GM19043 (cell line): ENCODE measurements at regions not wholly inside any gene's neighbourhood (a gene's known extent, or its start where the extent isn't known, plus 50 kb on each side); places are given as distances from the start of the nearest gene placed in this dataset.

Source experiments
- ATAC-seq: cut with Tn5 transposase; IDR thresholded peaks from one replicate; pipeline ENCODE4 v1.9.1; 2021; ENCODE audit warnings: low read depth; ENCODE audit not compliant: unreplicated experiment

DNA sequence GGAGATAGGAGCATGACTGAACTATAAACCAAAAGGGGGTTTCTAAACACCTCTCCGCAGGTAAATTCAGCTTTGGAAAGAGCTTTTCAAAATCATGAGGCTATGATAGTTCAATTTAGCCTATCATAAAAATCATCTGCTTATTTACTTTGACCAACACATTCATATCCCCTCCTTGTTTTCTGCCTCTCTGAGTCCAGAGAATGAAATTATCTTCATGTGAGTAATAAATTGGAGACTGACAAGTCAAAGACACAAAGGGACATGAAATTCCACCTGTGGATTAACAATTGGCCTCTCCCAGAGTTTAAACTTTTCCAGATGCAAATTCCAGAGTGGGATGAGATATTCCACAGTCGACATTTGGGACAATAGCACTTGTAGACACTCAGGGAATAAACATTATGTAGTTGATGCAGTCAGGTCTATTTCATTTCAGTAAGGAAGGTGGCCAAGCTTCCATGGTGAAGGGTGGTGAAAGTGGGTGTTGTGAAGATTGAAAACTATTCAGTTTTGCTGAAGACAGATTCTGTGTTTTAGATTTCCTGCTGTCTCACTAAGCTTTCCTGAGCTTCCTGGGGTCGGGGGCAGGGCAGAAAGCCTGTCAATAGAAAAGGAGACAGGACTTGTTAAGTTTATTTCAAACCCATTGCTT, 84.7 kb downstream of the CDC42EP3 start:
- ATAC-seq = no peak

DNA sequence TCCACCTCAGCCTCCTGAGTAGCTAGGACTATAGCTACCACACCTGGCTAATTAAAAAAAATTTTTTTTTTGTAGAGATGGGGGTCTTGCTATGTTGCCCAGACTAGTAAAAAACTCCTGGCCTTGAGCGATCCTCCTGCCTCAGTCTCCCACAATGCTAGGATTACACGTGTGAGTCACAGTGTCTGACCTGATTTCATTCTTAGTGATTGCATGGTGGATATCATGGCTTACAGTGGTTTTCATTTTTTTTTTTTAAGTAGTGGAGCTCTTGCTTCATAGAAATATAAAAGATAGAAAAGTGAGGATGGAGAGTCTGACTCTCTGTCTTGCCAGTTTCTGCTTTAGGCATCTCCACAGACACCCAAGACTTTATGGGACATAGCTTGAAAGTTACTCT, 83.6 kb downstream of the CDC42EP3 start:
- ATAC-seq = no peak

DNA sequence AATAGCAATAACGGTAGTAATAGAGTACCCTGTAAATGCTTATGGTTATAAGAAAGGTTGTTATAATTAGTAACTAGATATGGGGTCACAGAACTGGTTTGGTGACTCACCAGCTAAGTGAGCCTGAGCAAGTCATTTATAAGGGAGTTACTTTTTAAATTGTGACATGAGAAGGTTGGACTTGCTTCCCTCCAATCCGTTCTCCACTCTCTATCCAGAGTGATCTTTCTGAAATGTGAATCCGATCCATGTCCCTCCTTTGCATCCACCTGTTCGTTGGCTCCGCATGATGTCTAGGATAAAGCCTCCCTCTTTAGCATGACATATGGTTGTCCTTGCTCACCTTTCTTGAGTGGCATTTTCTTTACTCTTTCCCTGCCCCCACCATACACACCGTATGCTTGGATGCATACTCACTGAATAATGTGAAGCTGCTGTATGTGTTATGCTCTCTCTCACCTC, 83.1 kb downstream of the CDC42EP3 start:
- ATAC-seq = no peak

DNA sequence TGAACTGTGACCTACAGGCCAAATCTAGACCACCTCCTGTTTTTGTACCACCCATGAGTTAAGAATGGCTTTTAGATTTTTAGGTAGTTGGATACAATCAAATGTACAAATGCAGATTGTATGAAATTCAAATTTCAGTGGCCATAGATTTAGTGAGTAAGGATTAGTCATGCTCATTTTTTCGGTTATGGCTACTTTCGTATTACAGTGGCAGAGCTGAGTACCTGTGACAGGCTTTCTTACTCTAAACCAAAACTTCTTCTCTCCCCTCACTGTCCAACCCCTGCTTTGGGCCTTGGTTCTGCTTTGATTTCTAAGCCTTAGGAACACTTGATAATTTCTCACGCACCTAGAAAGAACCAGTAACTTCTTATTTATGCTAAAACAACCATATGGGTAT, 82.1 kb downstream of the CDC42EP3 start:
- ATAC-seq = no peak

DNA sequence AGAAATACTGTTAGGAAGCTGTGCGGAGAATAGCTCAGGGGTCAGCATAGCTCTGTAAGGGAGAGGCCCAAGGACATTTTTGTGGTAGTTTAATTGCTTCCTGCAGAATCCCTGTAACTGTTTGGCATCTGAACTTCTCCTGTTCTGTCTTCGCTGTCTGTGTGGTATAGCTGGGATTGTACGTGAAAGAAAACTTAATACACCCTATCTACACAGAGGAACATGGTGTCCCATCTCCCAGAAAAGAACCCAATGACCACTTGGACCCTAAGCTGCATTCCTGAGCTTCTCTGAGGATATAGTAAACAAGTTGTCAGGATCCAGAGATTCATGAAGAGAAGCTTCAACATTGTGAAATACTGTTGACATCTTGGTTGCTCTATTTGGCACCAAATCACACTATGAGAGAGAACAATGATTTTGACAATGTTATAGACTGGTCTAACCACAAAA, 81.3 kb downstream of the CDC42EP3 start:
- ATAC-seq = no peak
